ENCODE measurements at regions not wholly inside any gene's neighbourhood (a gene's known extent, or its start where the extent isn't known, plus 50 kb on each side); places are given as distances from the start of the nearest gene placed in this dataset.
A peak's percentile ranks its signal among the peaks of the same experiment; 100 is the strongest.

GRCh38 chr6:101226677-101227135 lies 166.8 kb upstream of the GRIK2 start:
- no peak for DNase-seq

DNA sequence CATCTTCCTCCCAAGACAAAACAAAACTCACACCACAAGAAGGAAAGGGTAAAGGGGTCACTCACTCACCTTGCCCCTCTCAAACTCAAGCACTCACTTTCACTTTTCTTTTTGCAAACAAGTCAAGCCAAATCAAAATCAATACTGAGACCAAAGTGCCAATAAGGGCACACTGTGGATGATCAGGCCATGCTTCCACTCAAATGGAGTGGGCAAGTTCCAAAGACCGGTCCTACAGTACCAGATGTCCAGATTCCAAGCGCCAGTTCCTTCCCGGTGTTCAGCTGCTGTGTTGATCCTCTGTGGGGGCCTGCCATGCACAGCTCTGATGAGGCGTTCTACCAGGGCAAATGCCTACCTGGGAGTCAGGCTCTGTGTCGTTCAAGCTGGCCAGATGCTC lies 162.6 kb upstream of the GRIK2 start:
- DNase-seq: no peak

DNA sequence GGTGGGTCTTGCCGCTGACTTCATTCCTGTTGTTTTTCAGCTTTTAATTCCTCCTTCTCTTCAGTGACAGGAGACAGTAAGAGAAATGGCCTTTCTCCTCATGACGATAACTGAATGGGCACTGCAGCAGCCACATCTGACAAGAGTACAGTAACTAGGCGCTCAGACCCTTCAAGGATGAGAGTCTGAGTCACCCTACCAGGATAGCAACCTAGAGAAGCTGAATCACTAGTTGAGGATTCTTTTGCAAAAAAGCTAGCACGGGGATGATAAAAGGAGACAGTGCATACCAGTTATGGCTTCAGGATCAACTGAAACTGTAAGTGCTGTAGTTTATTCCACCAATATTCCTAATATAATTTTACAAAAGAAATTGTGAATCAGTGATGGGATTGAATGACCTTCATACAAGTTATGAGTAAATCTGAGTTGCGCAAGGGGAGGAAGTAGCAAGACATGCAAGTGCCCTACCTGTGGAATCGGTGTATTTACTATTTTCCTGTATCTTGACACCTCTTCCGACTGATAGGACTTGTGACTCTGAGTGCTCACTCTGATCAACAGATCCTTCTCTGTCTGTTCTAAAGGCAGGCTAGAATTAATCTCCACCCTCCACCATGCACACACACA lies 161.8 kb upstream of the GRIK2 start:
- DNase-seq: no peak

GRCh38 chr6:101232961-101233360 lies 160.5 kb upstream of the GRIK2 start:
- DNase-seq: no peak

DNA sequence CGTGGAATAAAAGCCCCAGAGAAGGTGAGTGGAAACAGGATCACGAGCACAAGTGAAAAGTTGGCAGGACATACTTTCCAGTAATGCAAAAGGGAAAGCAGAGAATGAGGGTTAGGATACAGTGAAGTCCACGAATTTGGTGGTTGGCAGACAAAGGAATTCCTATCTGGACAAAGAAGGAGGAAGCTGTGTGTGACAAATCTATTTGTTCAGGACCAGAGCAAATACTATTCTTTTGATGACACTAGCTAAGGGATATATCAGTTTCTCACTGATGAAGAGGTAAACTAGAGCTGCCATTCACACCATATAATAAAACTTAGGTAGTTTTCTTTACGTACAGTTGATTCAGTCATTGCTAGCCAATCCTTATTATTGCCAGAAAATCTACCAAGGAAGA lies 156.8 kb upstream of the GRIK2 start:
- no peak for DNase-seq

- DNase-seq: no peak
Observed at GRCh38 chr6:101241442-101241841, 152.1 kb upstream of the GRIK2 start.

DNA sequence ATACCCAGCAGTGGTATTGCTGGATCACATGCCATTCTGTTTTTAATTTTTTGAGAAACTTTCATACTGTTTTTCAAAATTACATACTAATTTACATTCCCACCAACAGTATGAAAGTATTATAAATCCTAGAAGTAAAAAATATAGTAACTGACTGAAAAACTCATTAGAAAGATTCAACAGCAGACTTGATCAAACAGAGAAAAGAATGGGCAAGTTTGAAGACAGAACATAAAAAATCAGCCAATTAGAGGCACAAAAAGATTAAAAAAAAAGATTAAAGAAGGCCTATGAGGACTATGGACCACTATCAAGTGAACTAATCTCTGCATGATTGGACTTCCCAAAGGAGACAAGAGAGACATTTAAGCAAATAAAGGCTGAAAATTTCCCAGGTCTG lies 144.0 kb upstream of the GRIK2 start:
- DNase-seq: no peak

- no peak for DNase-seq
Observed at GRCh38 chr6:101257163-101257562, 136.3 kb upstream of the GRIK2 start.

- DNase-seq: no peak
Observed at GRCh38 chr6:101259505-101259904, 134.0 kb upstream of the GRIK2 start.

DNA sequence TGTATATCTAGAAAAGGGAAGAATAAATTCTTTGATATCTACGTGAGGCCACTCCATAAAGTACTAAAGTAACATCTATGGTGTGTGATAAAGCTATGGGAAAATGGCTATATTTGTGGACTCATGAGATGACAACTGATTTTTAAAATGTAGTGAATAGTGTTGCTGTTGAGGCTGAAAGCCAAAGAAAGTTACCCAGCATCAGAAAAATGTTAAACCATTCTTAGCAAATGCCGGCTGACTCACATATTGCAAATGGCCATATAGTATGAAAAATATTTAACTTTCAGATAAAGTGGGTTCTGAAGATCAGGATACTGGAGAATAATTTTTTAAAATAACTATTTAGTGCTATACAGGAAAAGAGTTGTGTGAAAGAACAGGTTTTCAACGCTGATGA lies 129.9 kb upstream of the GRIK2 start:
- DNase-seq: no peak

- no peak for DNase-seq
Observed at GRCh38 chr6:101266063-101266462, 127.4 kb upstream of the GRIK2 start.

GRCh38 chr6:101268541-101268940 lies 125.0 kb upstream of the GRIK2 start:
- DNase-seq: no peak

GRCh38 chr6:101275251-101275650 lies 118.3 kb upstream of the GRIK2 start:
- DNase-seq: no peak

- peak; percentile 5 for DNase-seq
Observed at GRCh38 chr6:101276066-101276465, 117.4 kb upstream of the GRIK2 start.

DNA sequence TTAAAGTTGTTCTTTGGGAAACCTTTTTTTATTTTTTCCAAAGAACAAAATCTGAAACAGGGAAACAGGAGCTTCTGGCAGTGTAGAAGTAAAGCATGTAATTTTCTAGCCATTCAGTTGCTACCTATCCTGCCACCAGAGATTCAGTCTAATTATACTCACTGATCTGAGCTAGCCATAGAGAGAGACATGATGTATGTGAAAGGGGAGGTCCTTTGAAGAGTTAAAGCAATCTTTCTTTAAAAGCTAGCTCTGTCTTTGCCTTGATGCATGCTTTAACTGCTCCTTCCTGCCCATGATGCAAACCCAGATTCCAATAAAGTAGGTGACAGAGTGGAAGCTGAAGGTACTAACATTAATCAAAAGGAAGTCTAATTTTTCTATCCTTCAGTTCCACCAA lies 114.1 kb upstream of the GRIK2 start:
- DNase-seq: no peak

GRCh38 chr6:101281266-101281665 lies 112.2 kb upstream of the GRIK2 start:
- no peak for DNase-seq

- no peak for DNase-seq
Observed at GRCh38 chr6:101284131-101284530, 109.4 kb upstream of the GRIK2 start.

DNA sequence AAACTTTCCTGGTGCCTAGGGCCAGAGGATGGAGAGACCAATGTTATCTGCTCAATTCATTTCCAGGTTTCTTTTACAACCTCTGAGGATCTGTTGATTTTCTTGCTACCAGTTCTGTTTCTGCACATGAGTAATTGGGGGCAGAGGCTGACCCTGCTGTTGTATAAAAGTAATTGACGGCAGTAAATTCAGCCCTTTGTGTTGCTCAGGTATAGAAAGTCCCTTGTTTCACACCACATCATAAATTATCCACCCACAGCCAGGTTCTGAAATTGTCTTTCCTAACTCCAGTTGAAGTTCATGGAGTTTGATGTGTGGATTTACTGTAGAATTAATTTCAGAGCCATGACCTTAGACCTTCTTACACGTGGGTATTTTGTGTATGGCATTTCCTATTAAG lies 107.4 kb upstream of the GRIK2 start:
- no peak for DNase-seq

- no peak for DNase-seq
Observed at GRCh38 chr6:101290346-101290745, 103.2 kb upstream of the GRIK2 start.

- DNase-seq: no peak
Observed at GRCh38 chr6:101294051-101294638, 99.4 kb upstream of the GRIK2 start.

DNA sequence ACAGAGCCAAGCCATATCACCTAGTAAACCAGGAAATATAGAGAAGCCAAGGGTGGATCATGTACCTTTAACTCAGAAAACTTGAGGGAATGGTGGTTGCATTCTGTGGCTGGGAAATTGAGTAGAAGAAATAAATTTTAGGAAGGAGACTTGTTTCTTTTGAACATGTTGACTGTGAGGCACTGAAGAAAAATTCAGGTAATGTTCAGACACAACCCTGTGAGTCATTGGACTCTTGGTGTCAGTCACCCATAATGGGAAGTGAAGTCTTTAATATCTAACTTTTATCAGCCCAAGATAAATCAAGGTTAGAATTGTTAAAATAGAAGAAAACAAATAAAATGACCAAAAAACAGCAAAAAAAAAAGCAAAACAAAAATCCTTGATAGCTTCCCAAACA lies 98.8 kb upstream of the GRIK2 start:
- no peak for DNase-seq

GRCh38 chr6:101296169-101296960 lies 97.1 kb upstream of the GRIK2 start:
- DNase-seq: no peak

- no peak for DNase-seq
Observed at GRCh38 chr6:101302593-101302992, 90.9 kb upstream of the GRIK2 start.

DNA sequence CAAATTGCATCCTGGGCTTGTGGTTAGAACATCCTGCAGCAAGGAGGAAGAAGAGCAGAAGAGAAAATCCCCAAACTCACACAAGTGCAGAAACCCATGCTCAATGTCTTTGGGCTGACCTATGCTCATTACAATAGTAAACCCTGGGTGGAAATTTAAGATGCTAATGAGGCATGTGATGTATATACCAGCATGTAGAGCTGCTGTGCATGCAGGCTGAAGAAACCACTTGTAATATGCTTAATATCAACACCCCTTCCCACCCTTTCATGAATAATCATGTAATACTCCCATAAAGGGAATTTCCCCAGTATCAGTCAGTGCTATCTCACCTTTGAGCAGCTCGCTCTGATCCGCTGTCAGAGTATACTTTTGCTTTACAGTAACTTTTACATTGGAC lies 90.0 kb upstream of the GRIK2 start:
- no peak for DNase-seq
